K562 (cell line): ENCODE measurements at regions not wholly inside any gene's neighbourhood (a gene's known extent, or its start where the extent isn't known, plus 50 kb on each side); places are given as distances from the start of the nearest gene placed in this dataset.

ENCODE experiments used
- ATAC-seq: fragments of 200-7000 bp; cut with Tn5 transposase; 3 replicates; pipeline ENCODE4 v1.9.1; 2020; ENCODE audit warnings: moderate library complexity
- BruUV-seq: library from RNA; stranded (reverse); fragments of 400-500 nt; replicated peaks from 2 replicates; lab custom pipeline; 2021; lab: Mats Ljungman, UMichigan
- CTCF ChIA-PET: fragments of 300-600 bp; formaldehyde crosslinking; extraction: SDS; loops from one replicate; lab custom pipeline; 2021; ENCODE audit warnings: low intra/inter-chr PET ratio; lab: Yijun Ruan, JAX
- POLR2A ChIA-PET: fragments of 300-600, 350-650 bp; sonication (Branson Sonifier 250); formaldehyde crosslinking; extraction: SDS; loops from one replicate; lab custom pipeline; 2021; ENCODE audit warnings: antibody characterized with exemption, inconsistent platforms; lab: Yijun Ruan, JAX
- DNase-seq, 4 experiments: peaks; one replicate each; pipeline versions ENCODE4 v3.0.0 to v3.0.0-alpha.2; 2011 to 2018; ENCODE audit warnings: low spot score in 3 of 4, mixed read lengths in 3 of 4; ENCODE audit errors: extremely low read depth in 1 of 4
- FAIRE-seq: peaks from 2 replicates; lab custom pipeline; 2011; peaks lifted over from hg19 to GRCh38; lab: Jason Lieb, UNC
- H2AFZ ChIP-seq: 2 replicates; pipeline ENCODE4 v1.6.0; 2011; ENCODE audit warnings: low read depth, low read length, control low read depth, inconsistent platforms
- H3K27ac ChIP-seq: fragments of 200-600 bp; 3 replicates; pipeline ENCODE4 v1.8.0; 2011; ENCODE audit warnings: low read depth, mild to moderate bottlenecking, control low read depth, inconsistent platforms, low read length, moderate library complexity, mixed read lengths; ENCODE audit errors: extremely low read depth
- H3K27me3 ChIP-seq, 2 experiments: fragments of 300-600 bp in 1 of 2; 2 replicates in 1 of 2; 3 replicates in 1 of 2; pipeline versions ENCODE4 v1.6.0 to v1.8.0; 2011; ENCODE audit warnings: inconsistent platforms in 2 of 2, low read length in 2 of 2, mild to moderate bottlenecking in 1 of 2, mixed read lengths in 1 of 2, moderate library complexity in 1 of 2; ENCODE audit not compliant: control insufficient read depth in 2 of 2, insufficient read depth in 2 of 2
- H3K36me3 ChIP-seq: fragments of 300-600 bp; 3 replicates; pipeline ENCODE4 v1.8.0; 2011; ENCODE audit warnings: mild to moderate bottlenecking, low read length, inconsistent platforms; ENCODE audit not compliant: control insufficient read depth, insufficient read depth
- H3K4me1 ChIP-seq, 2 experiments: fragments of 200-600 bp in 1 of 2; replicated peaks in 1 of 2; 2 replicates in 1 of 2; 3 replicates in 1 of 2; pipeline versions ENCODE4 v1.5.1 to v1.8.0; 2011; ENCODE audit warnings: inconsistent platforms in 2 of 2, low read length in 2 of 2, mild to moderate bottlenecking in 1 of 2, mixed read lengths in 1 of 2, moderate library complexity in 1 of 2; ENCODE audit not compliant: control insufficient read depth in 2 of 2, insufficient read depth in 2 of 2
- H3K4me2 ChIP-seq: 2 replicates; pipeline ENCODE4 v1.6.1; 2011; ENCODE audit warnings: low read length, control low read depth, inconsistent platforms, mixed read lengths; ENCODE audit not compliant: insufficient read depth
- H3K4me3 ChIP-seq: fragments of 200-600 bp; sonication (generic), shearing (Covaris generic); 2 replicates; pipeline ENCODE4 v1.5.1; 2016; ENCODE audit warnings: control low read depth, inconsistent platforms
- H3K79me2 ChIP-seq: fragments of 200-600 bp; 3 replicates; pipeline ENCODE4 v1.8.0; 2011; ENCODE audit warnings: low read length, inconsistent platforms; ENCODE audit not compliant: control insufficient read depth, insufficient read depth
- H3K9ac ChIP-seq, 2 experiments: 2 replicates each; pipeline versions ENCODE4 v1.6.0 to v1.6.1; 2011; ENCODE audit warnings: low read depth in 2 of 2, low read length in 2 of 2, control low read depth in 1 of 2, inconsistent platforms in 1 of 2, mild to moderate bottlenecking in 1 of 2, mixed read lengths in 1 of 2; ENCODE audit not compliant: insufficient read depth in 1 of 2
- H3K9me1 ChIP-seq: one replicate; pipeline ENCODE4 v1.6.0; 2011; ENCODE audit warnings: inconsistent platforms, mild to moderate bottlenecking, low read length, moderate library complexity; ENCODE audit not compliant: control insufficient read depth, insufficient read depth
- H3K9me3 ChIP-seq: replicated peaks from 2 replicates; pipeline ENCODE4 v1.5.1; 2011; ENCODE audit warnings: low read depth, low read length, inconsistent platforms; ENCODE audit not compliant: control insufficient read depth, insufficient read depth
- H4K20me1 ChIP-seq: replicated peaks from 2 replicates; pipeline ENCODE4 v1.6.1; 2011; ENCODE audit warnings: low read length, inconsistent platforms, mixed read lengths; ENCODE audit not compliant: control insufficient read depth, insufficient read depth
- AFF1 ChIP-seq, 2 experiments: fragments of 450-650 bp; IDR thresholded peaks; 2 replicates each; pipeline ENCODE4 v1.6.1; 2018; ENCODE audit warnings: mild to moderate bottlenecking in 2 of 2, low read depth in 1 of 2; ENCODE audit not compliant: partially characterized antibody in 2 of 2
- CXXC5 ChIP-seq: fragments of 250-450 bp; sonication (Bioruptor Pico); IDR thresholded peaks from 2 replicates; pipeline ENCODE4 v1.8.0; 2022; ENCODE audit warnings: inconsistent platforms, mild to moderate bottlenecking, moderate library complexity
- EHMT2 ChIP-seq: fragments of 450-650 bp; IDR thresholded peaks from 2 replicates; pipeline ENCODE4 v1.6.1; 2018; ENCODE audit warnings: antibody characterized with exemption
- HNRNPH1 ChIP-seq: fragments of 200-400 bp; formaldehyde crosslinking; optimal IDR thresholded peaks from 2 replicates; pipeline ENCODE3; 2017; ENCODE audit warnings: low read depth, mild to moderate bottlenecking, low read length, moderate library complexity
- HOMEZ ChIP-seq: fragments of 250-450 bp; sonication (Bioruptor Pico); IDR thresholded peaks from 2 replicates; pipeline ENCODE4 v1.4.0; 2020; ENCODE audit warnings: mild to moderate bottlenecking, moderate library complexity
- L3MBTL2 ChIP-seq: fragments of 450-650 bp; IDR thresholded peaks from 2 replicates; pipeline ENCODE4 v1.6.1; 2016; ENCODE audit warnings: mild to moderate bottlenecking, moderate library complexity
- MBD1 ChIP-seq: fragments of 250-450 bp; sonication (Bioruptor Pico); IDR thresholded peaks from 2 replicates; pipeline ENCODE4 v1.8.0; 2022; ENCODE audit warnings: inconsistent platforms
- MCM7 ChIP-seq, 2 experiments: fragments of 450-650 bp; IDR thresholded peaks; 2 replicates each; pipeline ENCODE4 v1.6.1; 2016 to 2018
- MTA1 ChIP-seq: fragments of 450-650 bp; IDR thresholded peaks from 2 replicates; pipeline ENCODE4 v1.6.1; 2017; ENCODE audit warnings: borderline replicate concordance
- NUFIP1 ChIP-seq: fragments of 450-650 bp; IDR thresholded peaks from 2 replicates; pipeline ENCODE4 v1.6.1; 2018; ENCODE audit not compliant: partially characterized antibody
- POU5F1 ChIP-seq: fragments of 150-350 bp; IDR thresholded peaks from 2 replicates; pipeline ENCODE4 v1.6.1; 2014; ENCODE audit warnings: borderline replicate concordance, low read length, low read depth, mild to moderate bottlenecking; ENCODE audit not compliant: partially characterized antibody
- SMAD3 ChIP-seq: fragments of 450-650 bp; formaldehyde crosslinking; conservative IDR thresholded peaks from 2 replicates; pipeline ENCODE4 v1.4.0; 2020; ENCODE audit warnings: mild to moderate bottlenecking
- ZNF77 ChIP-seq: fragments of 250-450 bp; sonication (Bioruptor Pico); IDR thresholded peaks from 2 replicates; pipeline ENCODE4 v1.5.0; 2020
- ZNF785 ChIP-seq: fragments of 250-450 bp; sonication (Bioruptor Pico); IDR thresholded peaks from 2 replicates; pipeline ENCODE4 v1.4.0; 2020; ENCODE audit warnings: mild to moderate bottlenecking
- WGBS: fragments of 100-300 bp; shearing (Covaris generic); methylation state at CpG from one replicate; pipeline ENCODE4 v1.1.6; 2016; ENCODE audit warnings: low coverage, mixed read lengths; ENCODE audit not compliant: insufficient coverage; ENCODE audit errors: missing lambda C conversion rate; 5-methylcytosine and 5-hydroxymethylcytosine counted together
- in situ Hi-C: fragments of 300-500 bp; cut with MboI; formaldehyde crosslinking; loops from 4 replicates; pipeline ENCODE4 v1.15.0; 2018; ENCODE audit warnings: inconsistent platforms, mixed read lengths
- intact Hi-C: fragments of 100-400 bp; cut with micrococcal nuclease; formaldehyde crosslinking; loops from 2 replicates; pipeline ENCODE4 v1.14.2; 2022

GRCh38 chr14:66135831-66136230 is 350.3 kb upstream of the CCDC196 start:
- no TSS peak for BruUV-seq
- no peaks in the 10 kb centered on the region for H3K4me1 ChIP-seq
- TF ChIP-seq MTA1 (no peak), SMAD3 (CRISPR knock-in tag) (no peak), ZNF785 (CRISPR knock-in tag) (no peak), NUFIP1 (no peak), HNRNPH1 (no peak), MCM7 (IDR thresholded peaks at IDR 0.05) (no peak), MBD1 (CRISPR knock-in tag) (no peak), ZNF77 (no peak), HOMEZ (CRISPR knock-in tag) (no peak), POU5F1 (no peak), L3MBTL2 (no peak), AFF1 (IDR thresholded peaks at IDR 0.05; ENCODE audit: low read depth in 1 of 2, partially characterized antibody in 2 of 2) (no peak), EHMT2 (no peak), CXXC5 (CRISPR knock-in tag) (no peak)
- in situ Hi-C loops: no loop called here
- H3K36me3 ChIP-seq: no peaks in the 10 kb centered on the region
- no peaks in the 10 kb centered on the region for H3K79me2 ChIP-seq
- no peaks in the 10 kb centered on the region for H4K20me1 ChIP-seq
- H3K27ac ChIP-seq: no peak overlapping the region
- DNase-seq: no peak
- no peaks in the 10 kb centered on the region for H3K27me3 ChIP-seq
- H3K9me3 ChIP-seq: no peaks in the 10 kb centered on the region
- H3K9me1 ChIP-seq: no peaks in the 10 kb centered on the region
- FAIRE-seq: no peak
- ChIA-PET POLR2A (no interaction called here), CTCF (no interaction called here)
- intact Hi-C loops: no loop called here
- H3K4me2 ChIP-seq: no peak overlapping the region
- no peak overlapping the region for H3K4me3 ChIP-seq
- no peak overlapping the region for H3K9ac ChIP-seq
- WGBS: 0% methylated on average over 2 of the region's 2 CpGs
- ATAC-seq: no peak
- H2AFZ ChIP-seq: no peak overlapping the region
